ENCODE measurements at regions not wholly inside any gene's neighbourhood (a gene's known extent, or its start where the extent isn't known, plus 50 kb on each side); places are given as distances from the start of the nearest gene placed in this dataset.
A peak's percentile ranks its signal among the peaks of the same experiment; 100 is the strongest.

- no peak for ATAC-seq
- no peak overlapping the region for H3K27ac ChIP-seq
- no peaks in the 10 kb centered on the region for H3K9me3 ChIP-seq
- peaks cover 10% of the 10 kb centered on the region for H3K4me1 ChIP-seq
- intact Hi-C loops (cut with DNase I): no loop called here
- no peaks in the 10 kb centered on the region for H3K27me3 ChIP-seq (ENCODE audit: low read depth)
- H3K4me3 ChIP-seq: no peak overlapping the region
- H3K36me3 ChIP-seq: no peaks in the 10 kb centered on the region
- no peak for TF ChIP-seq CTCF (IDR thresholded peaks at IDR 0.05)
- DNase-seq: no peak
These were observed 142.7 kb downstream of the C5orf15 start for GRCh38 chr5:133825631-133826289.

- intact Hi-C loops (cut with DNase I): no loop called here
- H3K27ac ChIP-seq: no peak overlapping the region
- no peak for TF ChIP-seq CTCF (IDR thresholded peaks at IDR 0.05)
- DNase-seq (no peak), ATAC-seq (no peak)
- H3K27me3 ChIP-seq (ENCODE audit: low read depth): no peaks in the 10 kb centered on the region
- H3K9me3 ChIP-seq: no peaks in the 10 kb centered on the region
- no peaks in the 10 kb centered on the region for H3K36me3 ChIP-seq
- peaks cover 20% of the 10 kb centered on the region for H3K4me1 ChIP-seq
- H3K4me3 ChIP-seq: no peak overlapping the region
These were observed 143.7 kb downstream of the C5orf15 start for GRCh38 chr5:133824661-133825254.

- no peak for TF ChIP-seq CTCF (IDR thresholded peaks at IDR 0.05)
- ATAC-seq (no peak), DNase-seq (no peak)
- H3K9me3 ChIP-seq: no peaks in the 10 kb centered on the region
- H3K27ac ChIP-seq: no peak overlapping the region
- intact Hi-C loops (cut with DNase I): no loop called here
- no peaks in the 10 kb centered on the region for H3K36me3 ChIP-seq
- H3K4me1 ChIP-seq: peaks cover 31% of the 10 kb centered on the region
- H3K4me3 ChIP-seq: no peak overlapping the region
- no peaks in the 10 kb centered on the region for H3K27me3 ChIP-seq (ENCODE audit: low read depth)
These were observed 146.5 kb downstream of the C5orf15 start for GRCh38 chr5:133821889-133822288.

- intact Hi-C loops (cut with DNase I): no loop called here
- Histone ChIP-seq H3K4me3 (no peak overlapping the region), H3K27ac (no peak overlapping the region), H3K27me3 (ENCODE audit: low read depth) (no peaks in the 10 kb centered on the region), H3K36me3 (no peaks in the 10 kb centered on the region), H3K9me3 (no peaks in the 10 kb centered on the region), H3K4me1 (peaks cover 31% of the 10 kb centered on the region)
- DNase-seq (no peak), ATAC-seq (peak; percentile 42 to 56)
- TF ChIP-seq CTCF (IDR thresholded peaks at IDR 0.05): no peak
These were observed 147.1 kb downstream of the C5orf15 start for GRCh38 chr5:133821311-133821741.

- intact Hi-C loops (cut with DNase I): no loop called here
- H3K4me1 ChIP-seq: peaks cover 31% of the 10 kb centered on the region
- no peaks in the 10 kb centered on the region for H3K9me3 ChIP-seq
- TF ChIP-seq CTCF (IDR thresholded peaks at IDR 0.05): no peak
- DNase-seq: no peak
- H3K27me3 ChIP-seq (ENCODE audit: low read depth): no peaks in the 10 kb centered on the region
- peak; percentile 60 to 62 for ATAC-seq
- no peak overlapping the region for H3K4me3 ChIP-seq
- H3K36me3 ChIP-seq: no peaks in the 10 kb centered on the region
- peak overlapping the region; percentile 55 for H3K27ac ChIP-seq
These were observed 147.9 kb downstream of the C5orf15 start for GRCh38 chr5:133820507-133820906.
